Upper lobe of left lung (tissue), 6 donors: ENCODE measurements at regions not wholly inside any gene's neighbourhood (a gene's known extent, or its start where the extent isn't known, plus 50 kb on each side); places are given as distances from the start of the nearest gene placed in this dataset.
"Not testable (repeated sequence)": the region's sequence is repeated elsewhere in the genome, so short reads cannot be mapped to it uniquely, and the experiment has no call there.

Source experiments
- ATAC-seq, 2 donors: fragments of 200-7000 bp; cut with Tn5 transposase; one replicate each; pipeline ENCODE4 v1.9.1; 2022; ENCODE audit warnings: mild to moderate bottlenecking in 2 of 2, moderate library complexity in 2 of 2; ENCODE audit not compliant: low FRiP score in 2 of 2
- DNase-seq, 2 donors: peaks; one replicate each; pipeline ENCODE4 v3.0.0-alpha.2; 2019 to 2020
- H3K27ac ChIP-seq, 4 donors: fragments of 200-600 bp; sonication (generic); one replicate each; pipeline ENCODE4 v1.5.1; 2016 to 2019
- H3K27me3 ChIP-seq, 4 donors: fragments of 200-600 bp; sonication (generic); one replicate each; pipeline ENCODE4 v1.5.1; 2017 to 2019
- H3K36me3 ChIP-seq, 4 donors: fragments of 200-600 bp; sonication (generic); one replicate each; pipeline ENCODE4 v1.5.1; 2016 to 2019
- H3K4me1 ChIP-seq, 4 donors: fragments of 200-600 bp; sonication (generic); one replicate each; pipeline ENCODE4 v1.5.1; 2018 to 2019
- H3K4me3 ChIP-seq, 4 donors: fragments of 200-600 bp; sonication (generic); one replicate each; pipeline ENCODE4 v1.5.1; 2017 to 2019; ENCODE audit warnings: mild to moderate bottlenecking in 2 of 4, moderate library complexity in 1 of 4
- H3K9me3 ChIP-seq, 4 donors: fragments of 200-600 bp; sonication (generic); one replicate each; pipeline ENCODE4 v1.5.1; 2018 to 2019
- EP300 ChIP-seq, 4 donors: sonication (generic); formaldehyde crosslinking; IDR thresholded peaks; one replicate each; pipeline ENCODE4 v1.5.1; 2017; ENCODE audit warnings: antibody characterized with exemption in 4 of 4, control low read depth in 2 of 4
- POLR2A ChIP-seq, 4 donors: fragments of 450-650 bp; IDR thresholded peaks; one replicate each; pipeline ENCODE4 v1.5.1; 2016 to 2017; ENCODE audit warnings: antibody characterized with exemption in 4 of 4, mild to moderate bottlenecking in 2 of 4
- POLR2AphosphoS5 ChIP-seq, 2 donors: sonication (generic); formaldehyde crosslinking; IDR thresholded peaks; one replicate each; pipeline ENCODE4 v1.5.1; 2017; ENCODE audit warnings: antibody characterized with exemption in 2 of 2
- WGBS, 2 donors: methylation state at CpG; one replicate each; pipeline ENCODE4 v1.1.5; 2017 to 2018; 5-methylcytosine and 5-hydroxymethylcytosine counted together
- TF ChIP-seq, protein P1 (sequence below), 6 experiments: fragments of 450-650 bp in 4 of 6; fragments of 200-600 bp in 2 of 6; sonication (generic) in 2 of 6; IDR thresholded peaks; one replicate each; pipeline ENCODE4 v1.5.1; 2016 to 2019; ENCODE audit warnings: antibody characterized with exemption in 6 of 6
- donor health status: DM: no; HTN: no; CAD: no; lungs with moderate emphysema.
- donor health status: DM: no; HTN: yes; CAD: no; lungs with severe emphysema.

DNA sequence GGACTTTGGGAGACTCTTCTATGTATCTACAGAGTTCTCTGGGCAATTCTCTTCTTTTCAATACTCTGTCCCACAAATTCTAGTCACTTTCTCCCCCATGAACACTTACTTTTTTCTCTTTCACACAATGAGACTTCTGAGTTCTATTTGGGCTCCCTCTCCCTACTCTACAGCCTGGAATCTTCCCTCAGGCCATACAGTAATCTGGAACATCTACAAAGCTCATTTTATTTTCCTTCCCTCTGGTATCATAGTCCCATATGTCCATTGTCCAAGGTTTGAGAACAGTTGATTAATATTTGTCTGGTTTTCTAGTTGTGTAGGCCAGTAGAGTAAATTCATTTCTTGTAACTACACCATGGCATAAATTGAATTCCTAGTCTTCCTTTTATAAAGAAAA, 544.6 kb upstream of the RAG2 start:
- Histone ChIP-seq H3K9me3 (no peaks in the 10 kb centered on the region), H3K4me1 (no peaks in the 10 kb centered on the region), H3K4me3 (no peak overlapping the region), H3K36me3 (no peaks in the 10 kb centered on the region), H3K27ac (no peak overlapping the region), H3K27me3 (no peaks in the 10 kb centered on the region)
- DNase-seq (no peak), ATAC-seq (no peak)
- TF ChIP-seq EP300 (IDR thresholded peaks at IDR 0.05) (no peak), POLR2A (IDR thresholded peaks at IDR 0.05) (no peak), POLR2AphosphoS5 (IDR thresholded peaks at IDR 0.05) (no peak)
- TF ChIP-seq, protein P1, sequence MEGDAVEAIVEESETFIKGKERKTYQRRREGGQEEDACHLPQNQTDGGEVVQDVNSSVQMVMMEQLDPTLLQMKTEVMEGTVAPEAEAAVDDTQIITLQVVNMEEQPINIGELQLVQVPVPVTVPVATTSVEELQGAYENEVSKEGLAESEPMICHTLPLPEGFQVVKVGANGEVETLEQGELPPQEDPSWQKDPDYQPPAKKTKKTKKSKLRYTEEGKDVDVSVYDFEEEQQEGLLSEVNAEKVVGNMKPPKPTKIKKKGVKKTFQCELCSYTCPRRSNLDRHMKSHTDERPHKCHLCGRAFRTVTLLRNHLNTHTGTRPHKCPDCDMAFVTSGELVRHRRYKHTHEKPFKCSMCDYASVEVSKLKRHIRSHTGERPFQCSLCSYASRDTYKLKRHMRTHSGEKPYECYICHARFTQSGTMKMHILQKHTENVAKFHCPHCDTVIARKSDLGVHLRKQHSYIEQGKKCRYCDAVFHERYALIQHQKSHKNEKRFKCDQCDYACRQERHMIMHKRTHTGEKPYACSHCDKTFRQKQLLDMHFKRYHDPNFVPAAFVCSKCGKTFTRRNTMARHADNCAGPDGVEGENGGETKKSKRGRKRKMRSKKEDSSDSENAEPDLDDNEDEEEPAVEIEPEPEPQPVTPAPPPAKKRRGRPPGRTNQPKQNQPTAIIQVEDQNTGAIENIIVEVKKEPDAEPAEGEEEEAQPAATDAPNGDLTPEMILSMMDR (IDR thresholded peaks at IDR 0.05), result no peak

DNA sequence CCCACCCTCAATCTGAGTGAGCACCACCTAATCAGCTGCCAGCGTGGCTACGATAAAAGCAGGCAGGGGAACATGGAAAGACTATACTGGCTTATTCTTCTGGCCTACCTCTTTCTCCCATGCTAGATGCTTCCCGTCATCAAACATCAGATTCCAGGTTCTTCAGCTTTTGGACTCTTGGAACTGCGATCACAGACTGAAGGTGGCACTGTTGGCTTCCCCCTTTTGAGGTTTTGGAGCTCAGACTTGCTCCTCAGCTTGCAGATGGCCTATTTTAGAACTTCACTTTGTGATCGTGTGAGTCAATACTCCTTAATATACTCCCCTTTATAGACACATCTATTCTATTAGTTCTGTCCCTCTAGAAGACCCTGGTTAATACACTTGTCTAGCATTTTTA, 543.7 kb upstream of the RAG2 start:
- ATAC-seq (no peak), DNase-seq (no peak)
- no peak overlapping the region for H3K4me3 ChIP-seq
- H3K4me1 ChIP-seq, result no peaks in the 10 kb centered on the region
- H3K27me3 ChIP-seq, result no peaks in the 10 kb centered on the region
- H3K36me3 ChIP-seq, result no peaks in the 10 kb centered on the region
- H3K9me3 ChIP-seq, result no peaks in the 10 kb centered on the region
- WGBS, 2 donors, result 87 to 91% methylated on average over 5 of the region's 5 CpGs
- no peak overlapping the region for H3K27ac ChIP-seq
- no peak for TF ChIP-seq POLR2AphosphoS5 (IDR thresholded peaks at IDR 0.05)
- no peak for TF ChIP-seq POLR2A (IDR thresholded peaks at IDR 0.05)
- TF ChIP-seq, protein P1 (IDR thresholded peaks at IDR 0.05), result no peak
- no peak for TF ChIP-seq EP300 (IDR thresholded peaks at IDR 0.05)

DNA sequence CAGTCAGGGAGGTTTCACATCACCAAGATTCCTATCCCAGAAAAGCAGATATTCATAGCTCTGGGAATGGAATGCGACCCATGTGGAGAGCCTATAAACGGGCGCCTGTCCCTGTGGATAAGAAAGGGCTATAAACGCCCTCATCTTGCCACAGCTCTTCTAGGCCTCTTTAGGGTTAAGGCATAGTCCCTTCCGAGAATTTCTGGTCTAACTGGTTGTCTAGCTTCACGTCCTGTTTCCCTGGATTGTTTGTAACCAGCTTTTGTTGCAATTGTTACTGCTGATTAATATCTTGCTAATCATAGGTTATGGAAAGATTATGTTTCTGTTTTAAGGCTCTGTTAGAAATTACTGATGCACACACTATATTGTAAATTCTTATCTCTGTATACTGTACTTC, 537.6 kb upstream of the RAG2 start:
- H3K27ac ChIP-seq, H3K4me3 ChIP-seq, H3K36me3 ChIP-seq, H3K4me1 ChIP-seq, H3K27me3 ChIP-seq, ATAC-seq, H3K9me3 ChIP-seq, DNase-seq: not testable (repeated sequence)
- 71 to 80% methylated on average over 6 of the region's 6 CpGs for WGBS, 2 donors

DNA sequence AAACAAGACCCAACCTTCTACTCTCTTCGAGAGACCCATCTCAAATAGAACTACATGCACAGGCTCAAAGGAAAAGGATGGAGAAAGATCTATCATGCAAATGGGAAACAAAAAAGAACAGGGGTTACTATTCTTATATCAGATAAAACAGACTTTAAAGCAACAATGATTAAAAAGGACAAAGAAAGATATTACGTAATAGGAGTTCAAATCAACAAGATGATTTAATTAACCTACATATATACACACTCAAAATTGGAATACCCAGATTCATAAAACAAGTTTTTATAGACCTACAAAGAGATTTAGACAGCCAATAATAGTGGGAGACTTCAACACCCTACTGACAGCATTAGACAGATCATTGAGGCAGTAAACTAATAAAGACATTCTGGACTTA, 536.6 kb upstream of the RAG2 start:
- H3K4me1 ChIP-seq, result no peaks in the 10 kb centered on the region
- no peak overlapping the region for H3K4me3 ChIP-seq
- H3K27ac ChIP-seq, result no peak overlapping the region
- TF ChIP-seq EP300 (IDR thresholded peaks at IDR 0.05) (no peak), POLR2AphosphoS5 (IDR thresholded peaks at IDR 0.05) (no peak), POLR2A (IDR thresholded peaks at IDR 0.05) (no peak)
- TF ChIP-seq, protein P1 (IDR thresholded peaks at IDR 0.05), result no peak
- H3K9me3 ChIP-seq, result peaks cover 0 to 10% (median 0%) of the 10 kb centered on the region in 4 donors
- DNase-seq, result no peak
- ATAC-seq, result no peak
- H3K27me3 ChIP-seq, result no peaks in the 10 kb centered on the region
- H3K36me3 ChIP-seq, result no peaks in the 10 kb centered on the region
- 44 to 84% methylated on average over 2 of the region's 2 CpGs for WGBS, 2 donors

DNA sequence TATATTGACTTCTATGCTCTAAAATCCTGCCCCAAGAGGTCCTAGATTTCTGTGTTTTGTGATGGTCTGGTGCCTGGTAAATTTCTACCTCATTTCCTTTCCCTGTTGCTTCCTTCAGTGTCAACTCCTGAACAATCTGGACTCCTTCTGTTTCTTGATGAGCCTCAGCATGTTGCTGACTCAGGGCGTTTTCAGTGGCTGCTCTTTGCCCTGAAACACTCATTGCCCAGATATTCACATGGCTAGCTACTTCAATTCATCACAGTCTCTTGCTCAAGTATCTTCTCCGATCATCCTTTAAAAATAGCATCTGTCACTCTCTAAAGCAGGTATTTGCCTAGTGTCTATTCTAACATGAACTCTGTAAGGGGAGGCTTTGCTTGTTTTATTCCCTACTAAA, 526.3 kb upstream of the RAG2 start:
- TF ChIP-seq EP300 (IDR thresholded peaks at IDR 0.05) (no peak), POLR2AphosphoS5 (IDR thresholded peaks at IDR 0.05) (no peak), POLR2A (IDR thresholded peaks at IDR 0.05) (no peak)
- TF ChIP-seq, protein P1 (IDR thresholded peaks at IDR 0.05), result no peak
- no peaks in the 10 kb centered on the region for H3K4me1 ChIP-seq
- no peak for ATAC-seq
- H3K27me3 ChIP-seq, result no peaks in the 10 kb centered on the region
- no peak overlapping the region for H3K4me3 ChIP-seq
- no peaks in the 10 kb centered on the region for H3K36me3 ChIP-seq
- H3K9me3 ChIP-seq, result no peaks in the 10 kb centered on the region
- no peak for DNase-seq
- WGBS, 2 donors, result 59 to 63% methylated on average over 2 of the region's 2 CpGs
- H3K27ac ChIP-seq, result no peak overlapping the region
